Neural crest cell (in vitro differentiated cells): ENCODE measurements at regions not wholly inside any gene's neighbourhood (a gene's known extent, or its start where the extent isn't known, plus 50 kb on each side); places are given as distances from the start of the nearest gene placed in this dataset.

Experiments used
- DNase-seq: peaks from one replicate; pipeline ENCODE4 v3.0.0; 2021; ENCODE audit warnings: low read depth, mixed read lengths, low spot score
- H3K27ac Mint-ChIP-seq: one replicate; pipeline ENCODE4 v1.8.0; 2021; ENCODE audit warnings: mild to moderate bottlenecking, mixed read lengths; ENCODE audit not compliant: unreplicated experiment
- H3K27me3 Mint-ChIP-seq: 2 replicates; pipeline ENCODE4 v1.8.0; 2021; ENCODE audit warnings: low read depth, mild to moderate bottlenecking, mixed read lengths
- H3K36me3 Mint-ChIP-seq: 2 replicates; pipeline ENCODE4 v1.8.0; 2021; ENCODE audit warnings: low read depth, mild to moderate bottlenecking, mixed read lengths
- H3K4me1 Mint-ChIP-seq: 2 replicates; pipeline ENCODE4 v1.8.0; 2021; ENCODE audit warnings: mixed read lengths
- H3K4me3 Mint-ChIP-seq: one replicate; pipeline ENCODE4 v1.8.0; 2021; ENCODE audit warnings: mild to moderate bottlenecking, mixed read lengths
- H3K9me3 Mint-ChIP-seq: 2 replicates; pipeline ENCODE4 v1.8.0; 2021; ENCODE audit warnings: mixed read lengths
- CTCF ChIP-seq: fragments of 200-600 bp; sonication (generic); conservative IDR thresholded peaks from 2 replicates; pipeline ENCODE4 v1.5.0; 2021; ENCODE audit warnings: antibody characterized with exemption, mild to moderate bottlenecking

GRCh38 chr9:89659473-89659872, 54.7 kb downstream of the GADD45G start:
- TF ChIP-seq CTCF = no peak
- H3K9me3 Mint-ChIP-seq = no peaks in the 10 kb centered on the region
- no peak overlapping the region for H3K4me3 Mint-ChIP-seq
- DNase-seq = no peak
- H3K36me3 Mint-ChIP-seq = no peaks in the 10 kb centered on the region
- peaks cover 21% of the 10 kb centered on the region for H3K4me1 Mint-ChIP-seq
- no peak overlapping the region for H3K27ac Mint-ChIP-seq
- H3K27me3 Mint-ChIP-seq = peaks cover 54% of the 10 kb centered on the region

- Mint-ChIP-seq H3K27me3 (peaks cover 51% of the 10 kb centered on the region), H3K4me1 (peaks cover 18% of the 10 kb centered on the region)
Observed at GRCh38 chr9:89659891-89660685, 55.3 kb downstream of the GADD45G start.

GRCh38 chr9:89661391-89661949, 56.7 kb downstream of the GADD45G start:
- no peaks in the 10 kb centered on the region for H3K9me3 Mint-ChIP-seq
- no peak for DNase-seq
- TF ChIP-seq CTCF = no peak
- H3K4me3 Mint-ChIP-seq = peak overlapping the region; percentile 85
- peaks cover 54% of the 10 kb centered on the region for H3K27me3 Mint-ChIP-seq
- no peaks in the 10 kb centered on the region for H3K36me3 Mint-ChIP-seq
- peaks cover 15% of the 10 kb centered on the region for H3K4me1 Mint-ChIP-seq
- H3K27ac Mint-ChIP-seq = no peak overlapping the region

More at GRCh38 chr9:89659891-89660685, 55.3 kb downstream of the GADD45G start:
- Mint-ChIP-seq H3K27ac (no peak overlapping the region), H3K4me3 (no peak overlapping the region), H3K9me3 (no peaks in the 10 kb centered on the region), H3K36me3 (no peaks in the 10 kb centered on the region)
- DNase-seq = no peak
- TF ChIP-seq CTCF = no peak

- Mint-ChIP-seq H3K27ac (peak overlapping the region; percentile 7), H3K9me3 (no peaks in the 10 kb centered on the region), H3K36me3 (no peaks in the 10 kb centered on the region), H3K4me3 (peak overlapping the region; percentile 85), H3K27me3 (peaks cover 54% of the 10 kb centered on the region), H3K4me1 (peaks cover 15% of the 10 kb centered on the region)
- peak; percentile 80 for DNase-seq
- TF ChIP-seq CTCF = no peak
Observed at GRCh38 chr9:89661956-89662717, 57.3 kb downstream of the GADD45G start.

- Mint-ChIP-seq H3K27me3 (peaks cover 56% of the 10 kb centered on the region), H3K36me3 (no peaks in the 10 kb centered on the region), H3K4me1 (peaks cover 15% of the 10 kb centered on the region), H3K4me3 (no peak overlapping the region), H3K9me3 (no peaks in the 10 kb centered on the region), H3K27ac (no peak overlapping the region)
- DNase-seq = no peak
- TF ChIP-seq CTCF = no peak
Observed at GRCh38 chr9:89662718-89663613, 58.2 kb downstream of the GADD45G start.
